WTC11 (cell line): ENCODE measurements at regions not wholly inside any gene's neighbourhood (a gene's known extent, or its start where the extent isn't known, plus 50 kb on each side); places are given as distances from the start of the nearest gene placed in this dataset.

ENCODE experiments used
- ATAC-seq: fragments of 200-7000 bp; cut with Tn5 transposase; 2 replicates; pipeline ENCODE4 v1.10.0; 2021; ENCODE audit warnings: mild to moderate bottlenecking, moderate library complexity
- CTCF ChIA-PET: fragments of 300-600 bp; sonication (Branson Sonifier 250); formaldehyde crosslinking; loops from one replicate; lab custom pipeline; 2021; ENCODE audit warnings: antibody characterized with exemption; lab: Charles Lee
- POLR2A ChIA-PET: fragments of 350-600 bp; sonication (Branson Sonifier 250); formaldehyde crosslinking; loops from one replicate; lab custom pipeline; 2021; ENCODE audit warnings: antibody characterized with exemption; lab: Charles Lee
- DNase-seq: peaks from one replicate; pipeline ENCODE4 v3.0.0; 2021; ENCODE audit warnings: low spot score
- H3K27ac Mint-ChIP-seq: 2 replicates; pipeline ENCODE4 v1.8.0; 2021; ENCODE audit warnings: mixed read lengths
- H3K27me3 Mint-ChIP-seq: 2 replicates; pipeline ENCODE4 v1.8.0; 2021; ENCODE audit warnings: low read depth, mild to moderate bottlenecking, moderate library complexity, mixed read lengths
- H3K36me3 Mint-ChIP-seq: 2 replicates; pipeline ENCODE4 v1.8.0; 2021; ENCODE audit warnings: mixed read lengths
- H3K4me1 Mint-ChIP-seq: 2 replicates; pipeline ENCODE4 v1.8.0; 2022; ENCODE audit warnings: mixed read lengths
- H3K4me3 Mint-ChIP-seq: 2 replicates; pipeline ENCODE4 v1.8.0; 2021; ENCODE audit warnings: mild to moderate bottlenecking, moderate library complexity, mixed read lengths
- H3K9me3 Mint-ChIP-seq: 2 replicates; pipeline ENCODE4 v1.8.0; 2021; ENCODE audit warnings: mixed read lengths
- CREM ChIP-seq: sonication (generic); formaldehyde crosslinking; IDR thresholded peaks from 2 replicates; pipeline ENCODE4 v1.8.1; 2022; ENCODE audit warnings: mild to moderate bottlenecking, missing genetic modification reagents, moderate library complexity
- ELF4 ChIP-seq: sonication (generic); formaldehyde crosslinking; IDR thresholded peaks from 2 replicates; pipeline ENCODE4 v1.8.1; 2022; ENCODE audit warnings: low read depth, mild to moderate bottlenecking, moderate library complexity, missing genetic modification reagents
- HMGA2 ChIP-seq: fragments of 250-450 bp; sonication (Bioruptor Pico); IDR thresholded peaks from 2 replicates; pipeline ENCODE4 v1.4.0; 2021; ENCODE audit warnings: mild to moderate bottlenecking, moderate library complexity
- IRF2 ChIP-seq: sonication (generic); formaldehyde crosslinking; IDR thresholded peaks from 2 replicates; pipeline ENCODE4 v1.8.0; 2022; ENCODE audit warnings: low read depth, missing genetic modification reagents, borderline replicate concordance
- JAZF1 ChIP-seq: fragments of 250-450 bp; sonication (Bioruptor Pico); IDR thresholded peaks from 2 replicates; pipeline ENCODE4 v1.9.0; 2021; ENCODE audit warnings: moderate library complexity, mild to moderate bottlenecking, inconsistent platforms
- MXD4 ChIP-seq: fragments of 250-450 bp; sonication (Bioruptor Pico); IDR thresholded peaks from 2 replicates; pipeline ENCODE4 v1.8.0; 2021; ENCODE audit warnings: mild to moderate bottlenecking, moderate library complexity, borderline replicate concordance
- RELA ChIP-seq: sonication (generic); formaldehyde crosslinking; IDR thresholded peaks from 2 replicates; pipeline ENCODE4 v1.8.1; 2022; ENCODE audit warnings: missing genetic modification reagents, mild to moderate bottlenecking, borderline replicate concordance
- RORB ChIP-seq: fragments of 250-450 bp; sonication (Bioruptor Pico); IDR thresholded peaks from 2 replicates; pipeline ENCODE4 v1.9.0; 2021; ENCODE audit warnings: mild to moderate bottlenecking
- SMAD3 ChIP-seq: sonication (generic); formaldehyde crosslinking; IDR thresholded peaks from 2 replicates; pipeline ENCODE4 v1.8.0; 2022; ENCODE audit warnings: missing genetic modification reagents, mild to moderate bottlenecking, borderline replicate concordance
- SP1 ChIP-seq: sonication (generic); formaldehyde crosslinking; conservative IDR thresholded peaks from 2 replicates; pipeline ENCODE4 v1.8.1; 2022; ENCODE audit warnings: missing genetic modification reagents
- ZNF121 ChIP-seq: sonication (generic); formaldehyde crosslinking; IDR thresholded peaks from 2 replicates; pipeline ENCODE4 v1.8.0; 2023; ENCODE audit warnings: missing genetic modification reagents
- ZNF219 ChIP-seq: sonication (generic); formaldehyde crosslinking; IDR thresholded peaks from 2 replicates; pipeline ENCODE4 v1.8.0; 2023; ENCODE audit warnings: missing genetic modification reagents, mild to moderate bottlenecking, borderline replicate concordance
- ZNF317 ChIP-seq: sonication (generic); formaldehyde crosslinking; IDR thresholded peaks from 2 replicates; pipeline ENCODE4 v1.8.1; 2023; ENCODE audit warnings: low read depth, mild to moderate bottlenecking, moderate library complexity, missing genetic modification reagents, borderline replicate concordance
- ZNF396 ChIP-seq: fragments of 250-450 bp; sonication (Bioruptor Pico); IDR thresholded peaks from 2 replicates; pipeline ENCODE4 v1.8.0; 2021; ENCODE audit warnings: mild to moderate bottlenecking, moderate library complexity, borderline replicate concordance
- TF ChIP-seq, protein P1 (sequence below): sonication (generic); formaldehyde crosslinking; IDR thresholded peaks from 2 replicates; pipeline ENCODE4 v1.8.0; 2023; ENCODE audit warnings: mild to moderate bottlenecking, missing genetic modification reagents
- TF ChIP-seq, protein P2 (sequence below): sonication (generic); formaldehyde crosslinking; IDR thresholded peaks from 2 replicates; pipeline ENCODE4 v1.8.1; 2023; ENCODE audit warnings: mild to moderate bottlenecking, missing genetic modification reagents, moderate library complexity
- TF ChIP-seq, protein P3 (sequence below): sonication (generic); formaldehyde crosslinking; IDR thresholded peaks from 2 replicates; pipeline ENCODE4 v1.8.0; 2022; ENCODE audit warnings: missing genetic modification reagents
- TF ChIP-seq, protein P4 (sequence below): sonication (generic); formaldehyde crosslinking; conservative IDR thresholded peaks from 2 replicates; pipeline ENCODE4 v1.8.1; 2022; ENCODE audit warnings: mild to moderate bottlenecking, missing genetic modification reagents

DNA sequence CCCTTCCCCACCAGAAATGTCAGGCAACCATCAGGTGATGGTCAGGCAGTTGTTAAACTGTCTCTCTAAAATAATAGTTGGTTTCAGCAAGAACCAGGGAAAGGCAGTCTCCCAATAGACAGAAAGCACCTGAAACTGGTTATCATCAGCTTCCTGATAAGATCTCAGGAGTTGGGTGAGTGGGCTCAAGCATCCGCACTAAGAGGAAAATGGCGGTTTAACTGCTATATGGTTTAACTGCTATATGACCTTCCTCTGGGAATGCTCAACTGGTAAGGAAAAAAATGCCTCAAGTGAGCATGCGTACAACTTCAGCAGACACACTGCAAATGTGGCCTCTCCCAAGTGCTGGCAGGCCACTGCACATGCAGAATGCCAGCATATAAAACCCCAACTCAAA, 240.8 kb upstream of the CMC1 start (continued):
- no peak for TF ChIP-seq JAZF1 (CRISPR knock-in tag)
- no peak for TF ChIP-seq RORB (CRISPR knock-in tag)
- no peak for TF ChIP-seq HMGA2 (CRISPR knock-in tag)
- TF ChIP-seq, protein P1, sequence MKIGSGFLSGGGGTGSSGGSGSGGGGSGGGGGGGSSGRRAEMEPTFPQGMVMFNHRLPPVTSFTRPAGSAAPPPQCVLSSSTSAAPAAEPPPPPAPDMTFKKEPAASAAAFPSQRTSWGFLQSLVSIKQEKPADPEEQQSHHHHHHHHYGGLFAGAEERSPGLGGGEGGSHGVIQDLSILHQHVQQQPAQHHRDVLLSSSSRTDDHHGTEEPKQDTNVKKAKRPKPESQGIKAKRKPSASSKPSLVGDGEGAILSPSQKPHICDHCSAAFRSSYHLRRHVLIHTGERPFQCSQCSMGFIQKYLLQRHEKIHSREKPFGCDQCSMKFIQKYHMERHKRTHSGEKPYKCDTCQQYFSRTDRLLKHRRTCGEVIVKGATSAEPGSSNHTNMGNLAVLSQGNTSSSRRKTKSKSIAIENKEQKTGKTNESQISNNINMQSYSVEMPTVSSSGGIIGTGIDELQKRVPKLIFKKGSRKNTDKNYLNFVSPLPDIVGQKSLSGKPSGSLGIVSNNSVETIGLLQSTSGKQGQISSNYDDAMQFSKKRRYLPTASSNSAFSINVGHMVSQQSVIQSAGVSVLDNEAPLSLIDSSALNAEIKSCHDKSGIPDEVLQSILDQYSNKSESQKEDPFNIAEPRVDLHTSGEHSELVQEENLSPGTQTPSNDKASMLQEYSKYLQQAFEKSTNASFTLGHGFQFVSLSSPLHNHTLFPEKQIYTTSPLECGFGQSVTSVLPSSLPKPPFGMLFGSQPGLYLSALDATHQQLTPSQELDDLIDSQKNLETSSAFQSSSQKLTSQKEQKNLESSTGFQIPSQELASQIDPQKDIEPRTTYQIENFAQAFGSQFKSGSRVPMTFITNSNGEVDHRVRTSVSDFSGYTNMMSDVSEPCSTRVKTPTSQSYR (CRISPR knock-in tag): no peak
- no peak for TF ChIP-seq SP1 (CRISPR knock-in tag)
- TF ChIP-seq RELA (CRISPR knock-in tag): no peak
- TF ChIP-seq, protein P2, sequence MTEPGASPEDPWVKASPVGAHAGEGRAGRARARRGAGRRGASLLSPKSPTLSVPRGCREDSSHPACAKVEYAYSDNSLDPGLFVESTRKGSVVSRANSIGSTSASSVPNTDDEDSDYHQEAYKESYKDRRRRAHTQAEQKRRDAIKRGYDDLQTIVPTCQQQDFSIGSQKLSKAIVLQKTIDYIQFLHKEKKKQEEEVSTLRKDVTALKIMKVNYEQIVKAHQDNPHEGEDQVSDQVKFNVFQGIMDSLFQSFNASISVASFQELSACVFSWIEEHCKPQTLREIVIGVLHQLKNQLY (CRISPR knock-in tag): no peak
- no peak for TF ChIP-seq ZNF317 (CRISPR knock-in tag)

DNA sequence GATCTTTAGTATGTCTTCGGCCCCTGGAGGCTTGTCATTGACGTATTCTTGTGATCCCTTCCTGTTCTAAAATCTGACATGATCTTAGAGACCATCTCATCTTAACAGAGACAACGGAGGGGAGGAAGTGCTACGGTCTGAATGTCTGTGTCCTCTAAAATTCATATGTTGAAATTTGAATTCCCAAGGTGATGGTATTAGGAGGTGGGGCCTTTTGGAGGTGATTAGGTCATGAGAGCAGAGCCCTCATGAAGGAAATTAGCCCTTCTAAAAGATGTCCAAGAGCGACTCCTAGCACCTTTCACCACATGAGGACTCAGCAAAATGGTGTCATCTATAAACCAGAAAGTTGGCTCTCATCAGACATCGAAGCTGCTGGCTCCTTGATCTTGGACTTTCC, 233.2 kb upstream of the CMC1 start:
- H3K4me1 Mint-ChIP-seq: no peaks in the 10 kb centered on the region
- TF ChIP-seq ZNF219 (CRISPR knock-in tag): no peak
- TF ChIP-seq CREM (CRISPR knock-in tag): no peak
- TF ChIP-seq, protein P3, sequence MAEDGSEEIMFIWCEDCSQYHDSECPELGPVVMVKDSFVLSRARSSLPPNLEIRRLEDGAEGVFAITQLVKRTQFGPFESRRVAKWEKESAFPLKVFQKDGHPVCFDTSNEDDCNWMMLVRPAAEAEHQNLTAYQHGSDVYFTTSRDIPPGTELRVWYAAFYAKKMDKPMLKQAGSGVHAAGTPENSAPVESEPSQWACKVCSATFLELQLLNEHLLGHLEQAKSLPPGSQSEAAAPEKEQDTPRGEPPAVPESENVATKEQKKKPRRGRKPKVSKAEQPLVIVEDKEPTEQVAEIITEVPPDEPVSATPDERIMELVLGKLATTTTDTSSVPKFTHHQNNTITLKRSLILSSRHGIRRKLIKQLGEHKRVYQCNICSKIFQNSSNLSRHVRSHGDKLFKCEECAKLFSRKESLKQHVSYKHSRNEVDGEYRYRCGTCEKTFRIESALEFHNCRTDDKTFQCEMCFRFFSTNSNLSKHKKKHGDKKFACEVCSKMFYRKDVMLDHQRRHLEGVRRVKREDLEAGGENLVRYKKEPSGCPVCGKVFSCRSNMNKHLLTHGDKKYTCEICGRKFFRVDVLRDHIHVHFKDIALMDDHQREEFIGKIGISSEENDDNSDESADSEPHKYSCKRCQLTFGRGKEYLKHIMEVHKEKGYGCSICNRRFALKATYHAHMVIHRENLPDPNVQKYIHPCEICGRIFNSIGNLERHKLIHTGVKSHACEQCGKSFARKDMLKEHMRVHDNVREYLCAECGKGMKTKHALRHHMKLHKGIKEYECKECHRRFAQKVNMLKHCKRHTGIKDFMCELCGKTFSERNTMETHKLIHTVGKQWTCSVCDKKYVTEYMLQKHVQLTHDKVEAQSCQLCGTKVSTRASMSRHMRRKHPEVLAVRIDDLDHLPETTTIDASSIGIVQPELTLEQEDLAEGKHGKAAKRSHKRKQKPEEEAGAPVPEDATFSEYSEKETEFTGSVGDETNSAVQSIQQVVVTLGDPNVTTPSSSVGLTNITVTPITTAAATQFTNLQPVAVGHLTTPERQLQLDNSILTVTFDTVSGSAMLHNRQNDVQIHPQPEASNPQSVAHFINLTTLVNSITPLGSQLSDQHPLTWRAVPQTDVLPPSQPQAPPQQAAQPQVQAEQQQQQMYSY: no peak
- no peak for TF ChIP-seq SP1 (CRISPR knock-in tag)
- H3K9me3 Mint-ChIP-seq: peaks cover 11% of the 10 kb centered on the region
- no peaks in the 10 kb centered on the region for H3K27me3 Mint-ChIP-seq
- H3K36me3 Mint-ChIP-seq: peaks cover 13% of the 10 kb centered on the region
- no peak for ATAC-seq
- ChIA-PET POLR2A (no interaction called here), CTCF (no interaction called here)
- no peak overlapping the region for H3K27ac Mint-ChIP-seq
- DNase-seq: no peak
- H3K4me3 Mint-ChIP-seq: no peak overlapping the region

DNA sequence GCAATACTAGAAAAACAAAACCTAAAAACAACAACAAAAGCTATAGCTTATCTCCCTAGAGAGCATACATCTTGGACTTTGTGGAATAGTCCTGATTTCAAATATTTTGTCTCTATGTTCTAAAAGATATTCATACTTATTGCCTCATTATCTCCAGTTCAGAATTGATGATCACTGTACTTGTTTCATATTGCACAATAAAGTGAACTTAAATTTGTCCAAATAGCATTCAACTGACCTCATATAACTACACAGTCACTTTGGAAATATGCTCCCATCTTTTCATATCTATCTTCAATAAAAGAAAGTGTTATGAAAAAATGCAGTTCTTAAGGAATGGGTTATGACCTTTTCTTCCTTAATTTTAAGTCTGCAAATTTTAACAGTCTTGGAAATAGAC, 228.6 kb upstream of the CMC1 start:
- POLR2A ChIA-PET: no interaction called here
- CTCF ChIA-PET: no interaction called here
- Mint-ChIP-seq H3K4me3 (no peak overlapping the region), H3K36me3 (no peaks in the 10 kb centered on the region), H3K27ac (no peak overlapping the region), H3K4me1 (peaks cover 7% of the 10 kb centered on the region; the same call in 1 of the 2 replicates), H3K9me3 (no peaks in the 10 kb centered on the region), H3K27me3 (no peaks in the 10 kb centered on the region)
- DNase-seq (no peak), ATAC-seq (no peak)
- no peak for TF ChIP-seq ELF4 (CRISPR knock-in tag)
- TF ChIP-seq, protein P4, sequence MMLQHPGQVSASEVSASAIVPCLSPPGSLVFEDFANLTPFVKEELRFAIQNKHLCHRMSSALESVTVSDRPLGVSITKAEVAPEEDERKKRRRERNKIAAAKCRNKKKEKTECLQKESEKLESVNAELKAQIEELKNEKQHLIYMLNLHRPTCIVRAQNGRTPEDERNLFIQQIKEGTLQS (CRISPR knock-in tag): no peak
- TF ChIP-seq ZNF121 (CRISPR knock-in tag): no peak
- TF ChIP-seq, protein P3: no peak
- no peak for TF ChIP-seq SMAD3 (CRISPR knock-in tag)
- TF ChIP-seq ZNF396 (CRISPR knock-in tag): no peak
- TF ChIP-seq MXD4 (CRISPR knock-in tag): no peak
- TF ChIP-seq IRF2: no peak
